ENCODE measurements at regions not wholly inside any gene's neighbourhood (a gene's known extent, or its start where the extent isn't known, plus 50 kb on each side); places are given as distances from the start of the nearest gene placed in this dataset.
"Not testable (repeated sequence)": the region's sequence is repeated elsewhere in the genome, so short reads cannot be mapped to it uniquely, and the experiment has no call there.

DNA sequence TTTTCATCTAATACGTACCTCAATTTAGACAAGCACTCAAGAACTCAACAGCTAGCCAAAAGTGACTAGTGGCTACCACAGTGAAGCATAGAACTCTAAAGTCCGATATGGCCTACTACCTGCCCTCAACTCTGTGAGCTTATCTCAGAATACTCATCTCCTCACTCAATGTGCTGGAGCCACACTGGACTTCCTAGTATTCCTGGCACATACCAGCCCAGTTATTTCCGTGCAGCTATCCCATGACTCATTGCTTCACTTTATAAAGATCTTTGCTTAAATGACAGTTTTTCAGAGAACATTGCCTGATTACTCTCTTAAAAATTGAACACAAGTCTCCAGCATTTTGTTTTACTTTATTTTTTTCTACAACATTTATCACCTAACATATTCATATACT, 524.7 kb downstream of the PYDC2 start:
- Histone ChIP-seq H3K27ac (ENCODE audit: insufficient read depth in 1 of 2, low read depth in 1 of 2, low read length in 2 of 2, poor library complexity in 1 of 2, severe bottlenecking in 2 of 2) (no peak overlapping the region), H3K9me3 (ENCODE audit: control extremely low read depth in 1 of 5, control insufficient read depth in 4 of 5, insufficient read depth in 2 of 5, low read depth in 1 of 5, low read length in 4 of 5) (peaks cover 0 to 3% (median 0%) of the 10 kb centered on the region in 5 experiments), H3K27me3 (replicated peaks in 2 of 5; ENCODE audit: control insufficient read depth in 4 of 5, insufficient read depth in 5 of 5, low read length in 4 of 5) (no peaks in the 10 kb centered on the region), H3K36me3 (ENCODE audit: control insufficient read depth in 4 of 4, insufficient read depth in 4 of 4, low read length in 3 of 4) (no peaks in the 10 kb centered on the region), H3K4me1 (ENCODE audit: control extremely low read depth in 1 of 4, control insufficient read depth in 4 of 4, insufficient read depth in 4 of 4, low read length in 3 of 4) (no peaks in the 10 kb centered on the region), H3K4me3 (ENCODE audit: control insufficient read depth in 1 of 7, extremely low read depth in 1 of 7, insufficient read depth in 4 of 7, low read depth in 2 of 7, low read length in 6 of 7) (no peak overlapping the region)
- ChIA-PET CTCF (interaction anchor here (1.2 kb wide), 1 partner anchor 12 kb away, joined by 3 read pairs; no protein-coding TSS in a partner anchor), POLR2A (no interaction called here)
- no peak for DNase-seq
- 100% methylated on average over 3 of the region's 3 CpGs for WGBS (ENCODE audit: insufficient coverage)

DNA sequence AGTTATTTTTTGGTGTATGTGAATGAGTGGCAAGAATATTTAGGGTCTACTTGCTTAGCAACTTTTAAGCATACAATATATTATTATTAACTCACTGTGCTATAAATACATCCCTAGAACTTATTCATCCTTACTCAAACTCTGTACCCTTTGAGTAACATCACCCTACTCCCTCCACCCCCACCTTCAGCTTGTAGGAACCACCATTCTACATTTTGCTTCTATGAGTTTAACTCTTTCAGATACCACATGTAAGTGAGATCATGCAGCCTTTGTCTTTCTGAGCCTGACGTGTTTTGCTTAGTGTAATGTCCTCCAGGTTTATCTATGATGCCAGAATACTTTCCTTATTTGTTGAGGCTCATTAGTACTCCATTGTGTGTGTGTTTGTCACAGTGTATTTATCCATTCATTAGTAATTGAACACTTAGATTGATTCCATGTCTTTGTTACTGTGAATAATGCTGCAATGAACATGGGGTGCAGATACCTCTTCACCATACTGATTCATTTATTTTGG, 526.9 kb downstream of the PYDC2 start:
- POLR2A ChIA-PET = no interaction called here
- WGBS (ENCODE audit: insufficient coverage) = no CpG with 5 or more reads among the region's 1 CpG
- Histone ChIP-seq H3K9me3 (ENCODE audit: control extremely low read depth in 1 of 5, control insufficient read depth in 4 of 5, insufficient read depth in 2 of 5, low read depth in 1 of 5, low read length in 4 of 5) (peaks cover 0 to 3% (median 0%) of the 10 kb centered on the region in 5 experiments), H3K4me3 (ENCODE audit: control insufficient read depth in 1 of 7, extremely low read depth in 1 of 7, insufficient read depth in 4 of 7, low read depth in 2 of 7, low read length in 6 of 7) (no peak overlapping the region), H3K4me1 (ENCODE audit: control extremely low read depth in 1 of 4, control insufficient read depth in 4 of 4, insufficient read depth in 4 of 4, low read length in 3 of 4) (no peaks in the 10 kb centered on the region), H3K36me3 (ENCODE audit: control insufficient read depth in 4 of 4, insufficient read depth in 4 of 4, low read length in 3 of 4) (no peaks in the 10 kb centered on the region), H3K27ac (ENCODE audit: insufficient read depth in 1 of 2, low read depth in 1 of 2, low read length in 2 of 2, poor library complexity in 1 of 2, severe bottlenecking in 2 of 2) (no peak overlapping the region), H3K27me3 (replicated peaks in 2 of 5; ENCODE audit: control insufficient read depth in 4 of 5, insufficient read depth in 5 of 5, low read length in 4 of 5) (no peaks in the 10 kb centered on the region)
- CTCF ChIA-PET = no interaction called here
- no peak for DNase-seq

DNA sequence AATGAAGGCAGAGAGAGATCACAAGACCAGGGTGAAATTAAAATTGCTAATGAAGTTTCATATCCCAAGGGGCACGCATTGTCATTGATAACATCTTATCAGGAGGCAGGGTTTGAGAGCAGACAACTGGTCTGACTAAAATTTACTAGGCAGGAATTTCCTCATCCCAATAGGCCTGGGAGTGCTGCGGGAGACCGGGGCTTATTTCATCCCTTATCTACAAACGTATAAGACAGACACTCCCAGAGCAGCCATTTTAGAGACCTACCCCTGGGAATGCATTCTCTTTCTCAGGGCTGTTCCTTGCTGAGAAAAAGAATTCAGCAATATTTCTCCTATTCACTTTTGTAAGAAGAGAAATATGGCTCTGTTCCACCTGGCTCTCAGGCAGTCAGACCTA, 533.0 kb downstream of the PYDC2 start:
- H3K9me3 ChIP-seq (ENCODE audit: control extremely low read depth in 1 of 5, control insufficient read depth in 4 of 5, insufficient read depth in 2 of 5, low read depth in 1 of 5, low read length in 4 of 5); H3K27me3 ChIP-seq (replicated peaks in 2 of 5; ENCODE audit: control insufficient read depth in 4 of 5, insufficient read depth in 5 of 5, low read length in 4 of 5); H3K4me3 ChIP-seq (ENCODE audit: control insufficient read depth in 1 of 7, extremely low read depth in 1 of 7, insufficient read depth in 4 of 7, low read depth in 2 of 7, low read length in 6 of 7); H3K4me1 ChIP-seq (ENCODE audit: control extremely low read depth in 1 of 4, control insufficient read depth in 4 of 4, insufficient read depth in 4 of 4, low read length in 3 of 4); H3K27ac ChIP-seq (ENCODE audit: insufficient read depth in 1 of 2, low read depth in 1 of 2, low read length in 2 of 2, poor library complexity in 1 of 2, severe bottlenecking in 2 of 2); DNase-seq; POLR2A ChIA-PET; CTCF ChIA-PET; H3K36me3 ChIP-seq (ENCODE audit: control insufficient read depth in 4 of 4, insufficient read depth in 4 of 4, low read length in 3 of 4): not testable (repeated sequence)
- WGBS (ENCODE audit: insufficient coverage) = 88% methylated on average over 1 of the region's 4 CpGs

DNA sequence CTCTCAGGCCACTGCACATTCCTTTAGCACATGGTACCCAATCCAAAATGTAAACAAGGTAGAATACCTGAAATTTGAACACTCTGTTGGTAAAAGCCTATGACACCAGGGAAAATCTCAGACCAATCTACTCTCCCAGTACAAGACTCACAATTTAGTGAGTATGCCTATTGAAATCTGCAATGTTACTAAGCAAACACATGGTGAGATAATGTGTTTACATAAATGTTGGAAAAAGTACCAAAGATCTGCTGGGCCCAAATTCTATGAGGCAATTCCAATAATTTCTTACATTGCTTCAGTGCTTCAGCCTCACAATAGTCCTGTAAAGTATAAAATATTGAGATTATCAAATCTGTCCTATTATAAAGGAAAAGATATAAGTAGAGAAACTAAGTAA, 536.1 kb downstream of the PYDC2 start:
- Histone ChIP-seq H3K27me3 (replicated peaks in 2 of 5; ENCODE audit: control insufficient read depth in 4 of 5, insufficient read depth in 5 of 5, low read length in 4 of 5) (no peaks in the 10 kb centered on the region), H3K9me3 (ENCODE audit: control extremely low read depth in 1 of 5, control insufficient read depth in 4 of 5, insufficient read depth in 2 of 5, low read depth in 1 of 5, low read length in 4 of 5) (no peaks in the 10 kb centered on the region), H3K4me3 (ENCODE audit: control insufficient read depth in 1 of 7, extremely low read depth in 1 of 7, insufficient read depth in 4 of 7, low read depth in 2 of 7, low read length in 6 of 7) (no peak overlapping the region), H3K4me1 (ENCODE audit: control extremely low read depth in 1 of 4, control insufficient read depth in 4 of 4, insufficient read depth in 4 of 4, low read length in 3 of 4) (no peaks in the 10 kb centered on the region), H3K27ac (ENCODE audit: insufficient read depth in 1 of 2, low read depth in 1 of 2, low read length in 2 of 2, poor library complexity in 1 of 2, severe bottlenecking in 2 of 2) (no peak overlapping the region), H3K36me3 (ENCODE audit: control insufficient read depth in 4 of 4, insufficient read depth in 4 of 4, low read length in 3 of 4) (no peaks in the 10 kb centered on the region)
- ChIA-PET CTCF (no interaction called here), POLR2A (no interaction called here)
- DNase-seq = no peak

DNA sequence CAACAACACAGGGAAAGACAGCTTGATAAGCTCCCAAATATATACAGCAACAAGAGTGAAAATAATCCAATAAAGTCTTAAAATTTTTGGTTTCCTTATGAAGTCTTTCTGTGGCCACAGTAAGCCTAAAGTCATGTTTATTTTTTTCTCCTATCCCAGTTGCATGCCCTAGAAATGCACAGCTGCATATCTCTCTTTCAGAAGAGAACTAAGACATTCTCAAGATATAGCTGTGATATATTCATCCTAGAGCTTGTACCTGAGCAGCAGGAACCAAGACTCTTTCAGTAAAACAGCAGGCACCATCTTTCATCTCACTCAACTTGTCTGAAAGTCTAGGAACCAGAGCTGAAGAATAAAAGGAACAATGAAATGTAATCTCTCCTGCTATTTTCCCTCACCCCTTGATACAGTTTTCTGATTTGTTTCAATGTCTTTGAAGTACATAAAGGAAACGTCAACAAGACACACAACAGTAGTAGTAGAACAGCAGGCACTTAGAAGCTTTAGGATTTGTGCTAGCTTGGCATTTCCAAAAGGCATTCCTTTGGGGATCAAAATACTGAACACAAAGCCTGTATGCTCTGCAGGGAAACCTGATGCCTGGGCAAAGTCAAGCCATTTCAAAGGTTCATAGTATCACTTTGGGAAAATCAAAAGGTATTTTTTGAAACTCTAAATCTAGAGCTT, 536.8 kb downstream of the PYDC2 start:
- Histone ChIP-seq H3K27me3 (replicated peaks in 2 of 5; ENCODE audit: control insufficient read depth in 4 of 5, insufficient read depth in 5 of 5, low read length in 4 of 5) (no peaks in the 10 kb centered on the region), H3K4me1 (ENCODE audit: control extremely low read depth in 1 of 4, control insufficient read depth in 4 of 4, insufficient read depth in 4 of 4, low read length in 3 of 4) (no peaks in the 10 kb centered on the region), H3K36me3 (ENCODE audit: control insufficient read depth in 4 of 4, insufficient read depth in 4 of 4, low read length in 3 of 4) (no peaks in the 10 kb centered on the region), H3K9me3 (ENCODE audit: control extremely low read depth in 1 of 5, control insufficient read depth in 4 of 5, insufficient read depth in 2 of 5, low read depth in 1 of 5, low read length in 4 of 5) (no peaks in the 10 kb centered on the region), H3K27ac (ENCODE audit: insufficient read depth in 1 of 2, low read depth in 1 of 2, low read length in 2 of 2, poor library complexity in 1 of 2, severe bottlenecking in 2 of 2) (no peak overlapping the region), H3K4me3 (ENCODE audit: control insufficient read depth in 1 of 7, extremely low read depth in 1 of 7, insufficient read depth in 4 of 7, low read depth in 2 of 7, low read length in 6 of 7) (no peak overlapping the region)
- 75% methylated on average over 1 of the region's 1 CpG for WGBS (ENCODE audit: insufficient coverage)
- no peak for DNase-seq
- ChIA-PET CTCF (no interaction called here), POLR2A (no interaction called here)

DNA sequence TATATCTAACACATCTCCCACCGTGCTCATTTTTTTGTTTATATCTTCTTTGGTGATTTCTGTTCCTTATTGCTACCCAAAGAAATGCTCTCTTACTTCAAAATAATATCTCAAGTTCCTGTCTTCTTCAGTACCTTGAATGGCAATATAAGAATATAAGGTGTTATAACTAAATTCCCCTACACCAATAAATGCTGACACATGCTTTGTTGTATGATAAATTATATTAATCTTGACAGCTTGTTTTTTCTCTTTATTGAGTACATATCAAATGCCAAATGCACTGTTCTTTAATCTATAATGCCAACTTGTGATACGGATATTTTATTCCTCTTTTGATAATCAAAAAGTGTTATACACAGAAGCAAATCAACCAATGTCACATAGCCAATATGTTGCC, 540.3 kb downstream of the PYDC2 start:
- DNase-seq = no peak
- no peaks in the 10 kb centered on the region for H3K27me3 ChIP-seq (replicated peaks in 2 of 5; ENCODE audit: control insufficient read depth in 4 of 5, insufficient read depth in 5 of 5, low read length in 4 of 5)
- no CpG with 5 or more reads among the region's 2 CpGs for WGBS (ENCODE audit: insufficient coverage)
- ChIA-PET CTCF (no interaction called here), POLR2A (no interaction called here)
- H3K4me3 ChIP-seq (ENCODE audit: control insufficient read depth in 1 of 7, extremely low read depth in 1 of 7, insufficient read depth in 4 of 7, low read depth in 2 of 7, low read length in 6 of 7) = no peak overlapping the region
- no peaks in the 10 kb centered on the region for H3K9me3 ChIP-seq (ENCODE audit: control extremely low read depth in 1 of 5, control insufficient read depth in 4 of 5, insufficient read depth in 2 of 5, low read depth in 1 of 5, low read length in 4 of 5)
- no peak overlapping the region for H3K27ac ChIP-seq (ENCODE audit: insufficient read depth in 1 of 2, low read depth in 1 of 2, low read length in 2 of 2, poor library complexity in 1 of 2, severe bottlenecking in 2 of 2)
- H3K36me3 ChIP-seq (ENCODE audit: control insufficient read depth in 4 of 4, insufficient read depth in 4 of 4, low read length in 3 of 4) = no peaks in the 10 kb centered on the region
- H3K4me1 ChIP-seq (ENCODE audit: control extremely low read depth in 1 of 4, control insufficient read depth in 4 of 4, insufficient read depth in 4 of 4, low read length in 3 of 4) = no peaks in the 10 kb centered on the region

DNA sequence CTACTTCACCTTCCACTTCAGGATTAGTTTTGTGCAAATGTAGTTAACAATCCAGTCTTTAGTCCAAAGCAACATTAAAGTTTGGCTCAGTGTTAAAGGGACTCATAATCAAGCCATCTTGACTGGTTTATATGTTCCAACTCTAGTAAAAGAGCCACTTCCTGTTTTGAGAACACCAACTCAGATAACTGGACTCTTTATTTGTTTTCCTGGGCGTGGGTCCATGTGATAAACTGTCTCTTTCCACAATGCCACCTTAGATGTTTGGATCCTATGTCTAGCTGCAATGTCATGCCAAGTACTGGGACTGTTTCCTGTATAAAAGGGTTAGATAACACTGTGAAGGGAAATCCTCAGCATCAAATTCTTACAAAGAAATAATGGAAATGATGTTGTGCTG, 545.0 kb downstream of the PYDC2 start:
- Histone ChIP-seq H3K27ac (ENCODE audit: insufficient read depth in 1 of 2, low read depth in 1 of 2, low read length in 2 of 2, poor library complexity in 1 of 2, severe bottlenecking in 2 of 2) (no peak overlapping the region), H3K4me3 (ENCODE audit: control insufficient read depth in 1 of 7, extremely low read depth in 1 of 7, insufficient read depth in 4 of 7, low read depth in 2 of 7, low read length in 6 of 7) (no peak overlapping the region), H3K27me3 (replicated peaks in 2 of 5; ENCODE audit: control insufficient read depth in 4 of 5, insufficient read depth in 5 of 5, low read length in 4 of 5) (no peaks in the 10 kb centered on the region), H3K4me1 (ENCODE audit: control extremely low read depth in 1 of 4, control insufficient read depth in 4 of 4, insufficient read depth in 4 of 4, low read length in 3 of 4) (no peaks in the 10 kb centered on the region), H3K9me3 (ENCODE audit: control extremely low read depth in 1 of 5, control insufficient read depth in 4 of 5, insufficient read depth in 2 of 5, low read depth in 1 of 5, low read length in 4 of 5) (peaks cover 0 to 3% (median 0%) of the 10 kb centered on the region in 5 experiments), H3K36me3 (ENCODE audit: control insufficient read depth in 4 of 4, insufficient read depth in 4 of 4, low read length in 3 of 4) (no peaks in the 10 kb centered on the region)
- 75% methylated on average over 1 of the region's 1 CpG for WGBS (ENCODE audit: insufficient coverage)
- no peak for DNase-seq
- ChIA-PET POLR2A (no interaction called here), CTCF (no interaction called here)

Measured in common myeloid progenitor, CD34-positive (primary cell).